ENCODE measurements at regions not wholly inside any gene's neighbourhood (a gene's known extent, or its start where the extent isn't known, plus 50 kb on each side); places are given as distances from the start of the nearest gene placed in this dataset.

- TF ChIP-seq CTCF (conservative IDR thresholded peaks at IDR 0.05), result no peak
- TF ChIP-seq ZFX (IDR thresholded peaks at IDR 0.05), result no peak
These were observed 108.4 kb upstream of the SLC22A23 start for GRCh38 chr6:3565291-3565690.
